WTC11 (cell line): ENCODE measurements at regions not wholly inside any gene's neighbourhood (a gene's known extent, or its start where the extent isn't known, plus 50 kb on each side); places are given as distances from the start of the nearest gene placed in this dataset.

Source experiments
- ATAC-seq: fragments of 200-7000 bp; cut with Tn5 transposase; 2 replicates; pipeline ENCODE4 v1.10.0; 2021; ENCODE audit warnings: mild to moderate bottlenecking, moderate library complexity
- CTCF ChIA-PET: fragments of 300-600 bp; sonication (Branson Sonifier 250); formaldehyde crosslinking; loops from one replicate; lab custom pipeline; 2021; ENCODE audit warnings: antibody characterized with exemption; lab: Charles Lee
- POLR2A ChIA-PET: fragments of 350-600 bp; sonication (Branson Sonifier 250); formaldehyde crosslinking; loops from one replicate; lab custom pipeline; 2021; ENCODE audit warnings: antibody characterized with exemption; lab: Charles Lee
- DNase-seq: peaks from one replicate; pipeline ENCODE4 v3.0.0; 2021; ENCODE audit warnings: low spot score
- H3K27ac Mint-ChIP-seq: 2 replicates; pipeline ENCODE4 v1.8.0; 2021; ENCODE audit warnings: mixed read lengths
- H3K27me3 Mint-ChIP-seq: 2 replicates; pipeline ENCODE4 v1.8.0; 2021; ENCODE audit warnings: low read depth, mild to moderate bottlenecking, moderate library complexity, mixed read lengths
- H3K36me3 Mint-ChIP-seq: 2 replicates; pipeline ENCODE4 v1.8.0; 2021; ENCODE audit warnings: mixed read lengths
- H3K4me1 Mint-ChIP-seq: 2 replicates; pipeline ENCODE4 v1.8.0; 2022; ENCODE audit warnings: mixed read lengths
- H3K4me3 Mint-ChIP-seq: 2 replicates; pipeline ENCODE4 v1.8.0; 2021; ENCODE audit warnings: mild to moderate bottlenecking, moderate library complexity, mixed read lengths
- H3K9me3 Mint-ChIP-seq: 2 replicates; pipeline ENCODE4 v1.8.0; 2021; ENCODE audit warnings: mixed read lengths
- AFF4 ChIP-seq: sonication (generic); formaldehyde crosslinking; IDR thresholded peaks from 2 replicates; pipeline ENCODE4 v1.8.1; 2023; ENCODE audit warnings: mild to moderate bottlenecking, missing genetic modification reagents, borderline replicate concordance
- CBFB ChIP-seq: sonication (generic); formaldehyde crosslinking; IDR thresholded peaks from 2 replicates; pipeline ENCODE4 v1.8.1; 2022; ENCODE audit warnings: mild to moderate bottlenecking, low read depth, missing genetic modification reagents
- CREM ChIP-seq: sonication (generic); formaldehyde crosslinking; IDR thresholded peaks from 2 replicates; pipeline ENCODE4 v1.8.1; 2022; ENCODE audit warnings: mild to moderate bottlenecking, missing genetic modification reagents, moderate library complexity
- EMX1 ChIP-seq: fragments of 250-450 bp; sonication (Bioruptor Pico); IDR thresholded peaks from 2 replicates; pipeline ENCODE4 v1.8.0; 2021; ENCODE audit warnings: mild to moderate bottlenecking
- FOXP4 ChIP-seq: sonication (generic); formaldehyde crosslinking; IDR thresholded peaks from 2 replicates; pipeline ENCODE4 v1.8.0; 2022; ENCODE audit warnings: mild to moderate bottlenecking, missing genetic modification reagents
- GRHL2 ChIP-seq: fragments of 250-450 bp; sonication (Bioruptor Pico); IDR thresholded peaks from 2 replicates; pipeline ENCODE4 v1.8.0; 2022; ENCODE audit warnings: mild to moderate bottlenecking, moderate library complexity; ENCODE audit not compliant: insufficient replicate concordance, severe bottlenecking
- PREB ChIP-seq: sonication (generic); formaldehyde crosslinking; IDR thresholded peaks from 2 replicates; pipeline ENCODE4 v1.8.1; 2022; ENCODE audit warnings: mild to moderate bottlenecking, missing genetic modification reagents, moderate library complexity, borderline replicate concordance
- PRRX2 ChIP-seq: fragments of 250-450 bp; sonication (Bioruptor Pico); IDR thresholded peaks from 2 replicates; pipeline ENCODE4 v1.8.0; 2021; ENCODE audit warnings: mild to moderate bottlenecking
- SOX15 ChIP-seq: fragments of 250-450 bp; sonication (Bioruptor Pico); IDR thresholded peaks from 2 replicates; pipeline ENCODE4 v1.9.0; 2021; ENCODE audit warnings: mild to moderate bottlenecking
- TEAD1 ChIP-seq: sonication (generic); formaldehyde crosslinking; IDR thresholded peaks from 2 replicates; pipeline ENCODE4 v1.8.0; 2022; ENCODE audit warnings: mild to moderate bottlenecking, missing genetic modification reagents
- TP53 ChIP-seq: sonication (generic); formaldehyde crosslinking; IDR thresholded peaks from 2 replicates; pipeline ENCODE4 v1.8.1; 2023; ENCODE audit warnings: mild to moderate bottlenecking, missing genetic modification reagents
- ZMAT4 ChIP-seq: fragments of 250-450 bp; sonication (Bioruptor Pico); IDR thresholded peaks from 2 replicates; pipeline ENCODE4 v1.9.0; 2021; ENCODE audit warnings: mild to moderate bottlenecking
- ZNF121 ChIP-seq: sonication (generic); formaldehyde crosslinking; IDR thresholded peaks from 2 replicates; pipeline ENCODE4 v1.8.0; 2023; ENCODE audit warnings: missing genetic modification reagents
- ZNF219 ChIP-seq: sonication (generic); formaldehyde crosslinking; IDR thresholded peaks from 2 replicates; pipeline ENCODE4 v1.8.0; 2023; ENCODE audit warnings: missing genetic modification reagents, mild to moderate bottlenecking, borderline replicate concordance
- ZNF232 ChIP-seq: sonication (generic); formaldehyde crosslinking; IDR thresholded peaks from 2 replicates; pipeline ENCODE4 v1.8.0; 2022; ENCODE audit warnings: mild to moderate bottlenecking, missing genetic modification reagents
- ZNF263 ChIP-seq: sonication (generic); formaldehyde crosslinking; IDR thresholded peaks from 2 replicates; pipeline ENCODE4 v1.8.1; 2022; ENCODE audit warnings: low read depth, mild to moderate bottlenecking, moderate library complexity, missing genetic modification reagents
- ZNF423 ChIP-seq: fragments of 250-450 bp; sonication (Bioruptor Pico); IDR thresholded peaks from 2 replicates; pipeline ENCODE4 v2.1.2; 2022; ENCODE audit warnings: mild to moderate bottlenecking, moderate library complexity
- TF ChIP-seq, protein P1 (sequence below): sonication (generic); formaldehyde crosslinking; IDR thresholded peaks from 2 replicates; pipeline ENCODE4 v1.8.0; 2023; ENCODE audit warnings: missing genetic modification reagents
- TF ChIP-seq, protein P2 (sequence below): sonication (generic); formaldehyde crosslinking; IDR thresholded peaks from 2 replicates; pipeline ENCODE4 v1.8.0; 2022; ENCODE audit warnings: mild to moderate bottlenecking, missing genetic modification reagents
- TF ChIP-seq, protein P3 (sequence below): fragments of 250-450 bp; sonication (Bioruptor Pico); conservative IDR thresholded peaks from 2 replicates; pipeline ENCODE4 v1.9.0; 2021; ENCODE audit warnings: mild to moderate bottlenecking

DNA sequence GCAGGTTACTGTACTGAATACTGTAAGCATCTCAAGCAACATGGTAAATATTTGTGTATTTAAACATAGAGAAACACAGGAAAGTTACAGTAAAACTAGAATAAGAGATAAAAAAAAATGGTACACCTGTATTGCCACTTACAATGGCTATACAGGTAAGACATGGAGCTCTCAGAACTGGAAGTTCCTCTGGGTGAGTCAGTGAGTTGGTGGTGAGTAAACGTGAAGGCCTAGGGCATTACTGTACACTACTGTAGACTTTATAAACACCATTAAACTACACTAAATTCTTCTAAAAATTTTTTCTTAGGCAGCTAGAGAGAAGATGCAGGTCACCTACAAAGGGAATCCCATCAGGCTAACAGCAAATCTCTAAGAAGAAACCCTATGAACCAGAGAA lies 872.9 kb downstream of the TAF11L14 start:
- H3K4me1 Mint-ChIP-seq, result peaks cover 18% of the 10 kb centered on the region
- no peaks in the 10 kb centered on the region; the same call in 1 of the 2 replicates for H3K27me3 Mint-ChIP-seq
- H3K4me3 Mint-ChIP-seq, result no peak overlapping the region
- DNase-seq (no peak), ATAC-seq (no peak)
- peaks cover 36% of the 10 kb centered on the region for H3K9me3 Mint-ChIP-seq
- TF ChIP-seq, protein P1, sequence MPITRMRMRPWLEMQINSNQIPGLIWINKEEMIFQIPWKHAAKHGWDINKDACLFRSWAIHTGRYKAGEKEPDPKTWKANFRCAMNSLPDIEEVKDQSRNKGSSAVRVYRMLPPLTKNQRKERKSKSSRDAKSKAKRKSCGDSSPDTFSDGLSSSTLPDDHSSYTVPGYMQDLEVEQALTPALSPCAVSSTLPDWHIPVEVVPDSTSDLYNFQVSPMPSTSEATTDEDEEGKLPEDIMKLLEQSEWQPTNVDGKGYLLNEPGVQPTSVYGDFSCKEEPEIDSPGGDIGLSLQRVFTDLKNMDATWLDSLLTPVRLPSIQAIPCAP (CRISPR knock-in tag), result no peak
- TF ChIP-seq, protein P2, sequence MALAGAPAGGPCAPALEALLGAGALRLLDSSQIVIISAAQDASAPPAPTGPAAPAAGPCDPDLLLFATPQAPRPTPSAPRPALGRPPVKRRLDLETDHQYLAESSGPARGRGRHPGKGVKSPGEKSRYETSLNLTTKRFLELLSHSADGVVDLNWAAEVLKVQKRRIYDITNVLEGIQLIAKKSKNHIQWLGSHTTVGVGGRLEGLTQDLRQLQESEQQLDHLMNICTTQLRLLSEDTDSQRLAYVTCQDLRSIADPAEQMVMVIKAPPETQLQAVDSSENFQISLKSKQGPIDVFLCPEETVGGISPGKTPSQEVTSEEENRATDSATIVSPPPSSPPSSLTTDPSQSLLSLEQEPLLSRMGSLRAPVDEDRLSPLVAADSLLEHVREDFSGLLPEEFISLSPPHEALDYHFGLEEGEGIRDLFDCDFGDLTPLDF, result no peak
- TF ChIP-seq FOXP4 (CRISPR knock-in tag) (no peak), EMX1 (CRISPR knock-in tag) (no peak), ZNF423 (no peak), ZNF263 (no peak), ZMAT4 (CRISPR knock-in tag) (no peak), PREB (CRISPR knock-in tag) (no peak), PRRX2 (no peak), TP53 (CRISPR knock-in tag) (no peak), TEAD1 (no peak), CREM (CRISPR knock-in tag) (no peak), CBFB (CRISPR knock-in tag) (no peak), ZNF219 (CRISPR knock-in tag) (no peak), ZNF232 (CRISPR knock-in tag) (no peak), AFF4 (CRISPR knock-in tag) (no peak), ZNF121 (no peak), SOX15 (CRISPR knock-in tag) (no peak), GRHL2 (CRISPR knock-in tag) (no peak)
- TF ChIP-seq, protein P3, sequence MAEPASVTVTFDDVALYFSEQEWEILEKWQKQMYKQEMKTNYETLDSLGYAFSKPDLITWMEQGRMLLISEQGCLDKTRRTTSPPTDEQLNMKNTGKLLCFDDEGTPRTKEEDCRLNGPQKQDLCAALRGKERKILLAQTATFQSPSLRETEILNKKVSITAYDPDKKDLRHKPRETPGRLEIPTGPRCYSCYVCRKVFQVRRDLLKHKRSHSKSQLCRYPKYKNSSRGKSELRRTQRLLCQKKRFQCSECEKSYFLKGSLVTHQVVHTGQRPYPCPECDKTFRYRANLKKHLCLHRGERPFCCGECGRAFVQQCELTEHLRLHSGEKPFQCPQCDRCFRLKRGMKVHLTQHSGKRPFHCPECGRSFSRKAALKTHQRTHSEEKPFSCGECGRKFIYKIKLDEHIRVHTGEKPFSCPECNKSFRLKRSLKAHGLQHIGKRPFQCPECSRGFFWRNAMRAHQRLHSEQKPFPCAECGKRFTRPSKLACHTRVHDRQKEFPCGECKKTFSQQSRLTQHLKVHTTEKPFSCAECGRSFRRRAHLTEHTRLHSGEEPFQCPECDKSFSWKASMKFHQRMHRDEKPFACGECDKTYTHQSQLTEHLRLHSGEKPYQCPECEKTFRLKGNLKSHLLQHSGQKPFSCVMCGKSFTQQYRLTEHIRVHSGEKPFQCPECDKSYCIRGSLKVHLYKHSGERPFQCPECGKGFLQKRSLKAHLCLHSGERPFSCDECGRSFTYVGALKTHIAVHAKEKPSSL (CRISPR knock-in tag), result no peak
- CTCF ChIA-PET, result no interaction called here
- H3K27ac Mint-ChIP-seq, result no peak overlapping the region
- H3K36me3 Mint-ChIP-seq, result peaks cover 23% of the 10 kb centered on the region
- POLR2A ChIA-PET, result no interaction called here
